NCI-H2227 treated with DMSO at 0.1 percent for 48 hours (cell line): ENCODE measurements at regions not wholly inside any gene's neighbourhood (a gene's known extent, or its start where the extent isn't known, plus 50 kb on each side); places are given as distances from the start of the nearest gene placed in this dataset.

Source experiments
- DNase-seq: peaks from one replicate; lab custom pipeline; 2025; lab: John Stamatoyannopoulos, UW

GRCh38 chr1:214928574-214928973 is 154.0 kb upstream of the KCNK2 start:
- DNase-seq = no peak

GRCh38 chr1:214933375-214933774 is 149.2 kb upstream of the KCNK2 start:
- no peak for DNase-seq

GRCh38 chr1:214934045-214934444 is 148.5 kb upstream of the KCNK2 start:
- no peak for DNase-seq

- no peak for DNase-seq
Measured at GRCh38 chr1:214935258-214935657, 147.3 kb upstream of the KCNK2 start.

GRCh38 chr1:214939180-214939579 is 143.4 kb upstream of the KCNK2 start:
- DNase-seq = no peak

- no peak for DNase-seq
Measured at GRCh38 chr1:214941061-214941460, 141.5 kb upstream of the KCNK2 start.

GRCh38 chr1:214943054-214943453 is 139.5 kb upstream of the KCNK2 start:
- DNase-seq = no peak

- no peak for DNase-seq
Measured at GRCh38 chr1:214946615-214947014, 135.9 kb upstream of the KCNK2 start.

GRCh38 chr1:214952648-214953047 is 129.9 kb upstream of the KCNK2 start:
- no peak for DNase-seq

- DNase-seq = no peak
Measured at GRCh38 chr1:214953901-214954616, 128.5 kb upstream of the KCNK2 start.

- DNase-seq = no peak
Measured at GRCh38 chr1:214954617-214954949, 128.0 kb upstream of the KCNK2 start.

- no peak for DNase-seq
Measured at GRCh38 chr1:214957330-214958137, 125.0 kb upstream of the KCNK2 start.

GRCh38 chr1:214958486-214958885 is 124.1 kb upstream of the KCNK2 start:
- DNase-seq = no peak

GRCh38 chr1:214966346-214966745 is 116.2 kb upstream of the KCNK2 start:
- no peak for DNase-seq

GRCh38 chr1:214967865-214968575 is 114.5 kb upstream of the KCNK2 start:
- DNase-seq = no peak

GRCh38 chr1:214970016-214970415 is 112.5 kb upstream of the KCNK2 start:
- DNase-seq = no peak

- DNase-seq = no peak
Measured at GRCh38 chr1:214971071-214971470, 111.5 kb upstream of the KCNK2 start.

- no peak for DNase-seq
Measured at GRCh38 chr1:214974002-214974401, 108.5 kb upstream of the KCNK2 start.

GRCh38 chr1:214976665-214977064 is 105.9 kb upstream of the KCNK2 start:
- DNase-seq = no peak

- DNase-seq = no peak
Measured at GRCh38 chr1:214977110-214977509, 105.4 kb upstream of the KCNK2 start.

GRCh38 chr1:214977700-214978374 is 104.7 kb upstream of the KCNK2 start:
- DNase-seq = no peak

- no peak for DNase-seq
Measured at GRCh38 chr1:214979191-214979590, 103.3 kb upstream of the KCNK2 start.
